HEK293T (cell line): ENCODE measurements at regions not wholly inside any gene's neighbourhood (a gene's known extent, or its start where the extent isn't known, plus 50 kb on each side); places are given as distances from the start of the nearest gene placed in this dataset.
A peak's percentile ranks its signal among the peaks of the same experiment; 100 is the strongest.

Source experiments
- CTCF ChIA-PET: fragments of 350-600 bp; formaldehyde crosslinking; extraction: SDS; loops from one replicate; lab custom pipeline; 2021; ENCODE audit warnings: antibody characterized with exemption, inconsistent platforms; lab: Yijun Ruan, JAX
- POLR2A ChIA-PET: fragments of 350-600 bp; formaldehyde crosslinking; extraction: SDS; loops from one replicate; lab custom pipeline; 2020; ENCODE audit warnings: antibody characterized with exemption, inconsistent platforms; lab: Yijun Ruan, JAX
- DNase-seq: peaks from one replicate; pipeline ENCODE4 v3.0.0; 2012; ENCODE audit warnings: mixed read lengths; ENCODE audit errors: extremely low spot score
- ARNT ChIP-seq: fragments of 450-650 bp; IDR thresholded peaks from 2 replicates; pipeline ENCODE4 v1.6.1; 2017; ENCODE audit warnings: mild to moderate bottlenecking
- BHLHE40 ChIP-seq: fragments of 450-650 bp; IDR thresholded peaks from 2 replicates; pipeline ENCODE4 v1.6.1; 2016; ENCODE audit warnings: mild to moderate bottlenecking, moderate library complexity, borderline replicate concordance
- CTBP1 ChIP-seq: fragments of 450-650 bp; IDR thresholded peaks from 2 replicates; pipeline ENCODE4 v1.6.1; 2016; ENCODE audit warnings: borderline replicate concordance
- ELF4 ChIP-seq: fragments of 450-650 bp; IDR thresholded peaks from 2 replicates; pipeline ENCODE4 v1.6.1; 2017; ENCODE audit warnings: antibody characterized with exemption
- FOXA1 ChIP-seq: fragments of 450-650 bp; IDR thresholded peaks from 2 replicates; pipeline ENCODE4 v1.6.1; 2016; ENCODE audit warnings: mild to moderate bottlenecking
- FOXK2 ChIP-seq: fragments of 450-650 bp; IDR thresholded peaks from 2 replicates; pipeline ENCODE4 v1.6.1; 2016; ENCODE audit warnings: mild to moderate bottlenecking
- FOXM1 ChIP-seq: fragments of 450-650 bp; IDR thresholded peaks from 2 replicates; pipeline ENCODE4 v1.6.1; 2017; ENCODE audit warnings: mild to moderate bottlenecking, borderline replicate concordance
- HDGF ChIP-seq: fragments of 450-650 bp; IDR thresholded peaks from 2 replicates; pipeline ENCODE4 v1.6.1; 2017; ENCODE audit warnings: antibody characterized with exemption, borderline replicate concordance
- L3MBTL2 ChIP-seq: fragments of 450-650 bp; conservative IDR thresholded peaks from 2 replicates; pipeline ENCODE4 v1.6.1; 2016; ENCODE audit warnings: mild to moderate bottlenecking
- LEF1 ChIP-seq: fragments of 450-650 bp; IDR thresholded peaks from 2 replicates; pipeline ENCODE4 v1.6.1; 2017; ENCODE audit warnings: mild to moderate bottlenecking, borderline replicate concordance
- NFRKB ChIP-seq: fragments of 450-650 bp; IDR thresholded peaks from 2 replicates; pipeline ENCODE4 v1.6.1; 2016; ENCODE audit warnings: mild to moderate bottlenecking, moderate library complexity
- PKNOX1 ChIP-seq: fragments of 450-650 bp; IDR thresholded peaks from 2 replicates; pipeline ENCODE4 v1.6.1; 2016
- SP1 ChIP-seq: fragments of 450-650 bp; IDR thresholded peaks from 2 replicates; pipeline ENCODE4 v1.6.1; 2017
- SUZ12 ChIP-seq: fragments of 450-650 bp; IDR thresholded peaks from 2 replicates; pipeline ENCODE4 v1.6.1; 2016; ENCODE audit warnings: mild to moderate bottlenecking
- TARDBP ChIP-seq: fragments of 450-650 bp; IDR thresholded peaks from 2 replicates; pipeline ENCODE4 v1.6.1; 2016
- ZNF384 ChIP-seq: fragments of 450-650 bp; IDR thresholded peaks from 2 replicates; pipeline ENCODE4 v1.6.1; 2016

- TF ChIP-seq TARDBP (no peak), LEF1 (no peak), L3MBTL2 (no peak), ARNT (no peak), NFRKB (no peak)
- peak; percentile 17 for DNase-seq
- ChIA-PET POLR2A (no interaction called here), CTCF (interaction anchor here (0.6 kb wide), 1 partner anchor 59 kb away, joined by 3 read pairs; no protein-coding TSS in a partner anchor)
These were observed 303.3 kb upstream of the MMS22L start for GRCh38 chr6:97586344-97586743.

GRCh38 chr6:97591955-97592354, 308.9 kb upstream of the MMS22L start:
- ChIA-PET POLR2A (no interaction called here), CTCF (no interaction called here)
- DNase-seq = no peak
- TF ChIP-seq SP1 (no peak), FOXK2 (no peak), ZNF384 (no peak), CTBP1 (no peak), NFRKB (no peak), SUZ12 (no peak)

- POLR2A ChIA-PET = interaction anchor here (0.7 kb wide), 1 partner anchor 11 kb away, joined by 3 read pairs; no protein-coding TSS in a partner anchor
- no peak for DNase-seq
- CTCF ChIA-PET = no interaction called here
- no peak for TF ChIP-seq CTBP1
- TF ChIP-seq FOXK2 = no peak
- no peak for TF ChIP-seq ZNF384
- no peak for TF ChIP-seq ELF4
- no peak for TF ChIP-seq HDGF
- TF ChIP-seq FOXM1 = no peak
- no peak for TF ChIP-seq PKNOX1
- TF ChIP-seq SUZ12 = no peak
- no peak for TF ChIP-seq LEF1
- TF ChIP-seq TARDBP = no peak
- TF ChIP-seq SP1 = no peak
These were observed 311.8 kb upstream of the MMS22L start for GRCh38 chr6:97594844-97595243.

GRCh38 chr6:97621111-97621510, 338.1 kb upstream of the MMS22L start:
- ChIA-PET CTCF (no interaction called here), POLR2A (no interaction called here)
- no peak for DNase-seq
- TF ChIP-seq CTBP1 = no peak
- no peak for TF ChIP-seq SP1
- TF ChIP-seq NFRKB = no peak
- no peak for TF ChIP-seq PKNOX1
- TF ChIP-seq FOXK2 = no peak
- no peak for TF ChIP-seq TARDBP

- peak; percentile 13 for DNase-seq
- POLR2A ChIA-PET = no interaction called here
- TF ChIP-seq L3MBTL2 (no peak), SP1 (no peak), FOXM1 (no peak), SUZ12 (no peak), PKNOX1 (no peak), HDGF (no peak), TARDBP (no peak), ELF4 (no peak), NFRKB (no peak), CTBP1 (no peak), LEF1 (no peak), BHLHE40 (no peak), ZNF384 (no peak), ARNT (no peak), FOXK2 (no peak), FOXA1 (no peak)
- CTCF ChIA-PET = no interaction called here
These were observed 343.8 kb upstream of the MMS22L start for GRCh38 chr6:97626671-97627441.

GRCh38 chr6:97629180-97629579, 346.2 kb upstream of the MMS22L start:
- CTCF ChIA-PET = no interaction called here
- POLR2A ChIA-PET = no interaction called here
- no peak for TF ChIP-seq FOXK2
- TF ChIP-seq PKNOX1 = no peak
- TF ChIP-seq ELF4 = no peak
- TF ChIP-seq FOXM1 = no peak
- TF ChIP-seq FOXA1 = no peak
- TF ChIP-seq BHLHE40 = no peak
- TF ChIP-seq HDGF = no peak
- TF ChIP-seq CTBP1 = no peak
- no peak for DNase-seq

- no peak for DNase-seq
- CTCF ChIA-PET = no interaction called here
- POLR2A ChIA-PET = no interaction called here
- no peak for TF ChIP-seq L3MBTL2
These were observed 347.6 kb upstream of the MMS22L start for GRCh38 chr6:97630604-97631003.
